Endothelial cell of umbilical vein (primary cell): ENCODE measurements at regions not wholly inside any gene's neighbourhood (a gene's known extent, or its start where the extent isn't known, plus 50 kb on each side); places are given as distances from the start of the nearest gene placed in this dataset.

Source experiments
- EZH2 ChIP-seq: IDR thresholded peaks from 2 replicates; pipeline ENCODE4 v1.6.1; 2012; ENCODE audit warnings: borderline replicate concordance, low read depth, mild to moderate bottlenecking, moderate library complexity, low read length, inconsistent platforms; ENCODE audit not compliant: severe bottlenecking
- POLR2A ChIP-seq: IDR thresholded peaks from 2 replicates; pipeline ENCODE4 v1.6.1; 2012; ENCODE audit warnings: low read depth, mild to moderate bottlenecking, control low read depth, low read length
- POLR2AphosphoS5 ChIP-seq: IDR thresholded peaks from 2 replicates; pipeline ENCODE4 v1.6.1; 2012; ENCODE audit warnings: low read depth, mild to moderate bottlenecking, control low read depth, low read length, moderate library complexity; ENCODE audit not compliant: insufficient read depth
- TF ChIP-seq, protein P1 (sequence below), 2 donors: IDR thresholded peaks; 1 replicate in 1 of 2; 2 replicates in 1 of 2; pipeline ENCODE4 v1.5.1; 2011; ENCODE audit warnings: low read length in 2 of 2, mild to moderate bottlenecking in 2 of 2, moderate library complexity in 2 of 2, control low read depth in 1 of 2, inconsistent platforms in 1 of 2, low read depth in 1 of 2; ENCODE audit not compliant: insufficient read depth in 1 of 2; ENCODE audit errors: extremely low read depth in 1 of 2

DNA sequence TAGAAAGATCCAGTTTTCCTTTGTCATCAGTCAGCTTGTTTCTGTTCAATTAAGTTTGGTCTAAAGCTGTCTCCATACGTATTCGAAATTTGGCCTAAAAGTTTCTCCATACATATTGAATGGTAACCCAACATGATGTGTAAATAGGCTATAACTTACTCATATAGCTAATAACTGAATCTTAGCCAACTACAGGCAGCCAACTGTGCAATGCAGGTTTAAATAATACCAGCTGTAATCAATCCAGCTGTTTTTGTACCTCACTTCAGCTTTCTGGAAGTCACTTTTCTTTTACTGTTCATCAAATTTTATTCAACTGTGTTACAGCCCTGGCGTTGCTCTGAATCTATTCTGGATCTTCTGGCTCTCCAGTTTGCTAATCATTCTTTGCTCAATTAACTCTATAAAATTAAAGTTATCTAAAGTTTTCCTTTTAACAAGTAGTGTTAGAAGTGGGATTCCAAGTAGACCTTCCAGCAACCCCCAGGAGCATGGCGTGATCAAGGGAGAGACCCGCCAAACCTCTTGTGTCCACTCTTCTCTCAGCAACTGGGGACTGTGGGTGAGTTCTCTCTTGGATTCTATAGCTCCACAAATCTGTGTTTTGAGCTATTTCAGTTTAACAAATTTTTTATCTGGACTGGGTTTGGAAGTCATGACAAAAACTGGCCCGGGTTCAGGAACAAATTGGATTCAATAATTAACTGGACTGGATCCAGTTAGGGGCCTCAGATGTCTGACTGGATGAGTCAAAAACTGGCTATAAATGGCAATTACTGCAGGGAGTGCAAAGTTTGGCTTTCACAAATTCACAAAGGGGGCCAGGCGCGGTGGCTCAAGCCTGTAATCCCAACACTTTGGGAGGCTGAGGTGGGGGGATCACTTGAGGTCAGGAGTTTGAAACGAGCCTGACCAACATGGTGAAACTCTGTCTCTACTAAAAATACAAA lies 329.7 kb upstream of the ST6GAL2 start:
- TF ChIP-seq, protein P1, sequence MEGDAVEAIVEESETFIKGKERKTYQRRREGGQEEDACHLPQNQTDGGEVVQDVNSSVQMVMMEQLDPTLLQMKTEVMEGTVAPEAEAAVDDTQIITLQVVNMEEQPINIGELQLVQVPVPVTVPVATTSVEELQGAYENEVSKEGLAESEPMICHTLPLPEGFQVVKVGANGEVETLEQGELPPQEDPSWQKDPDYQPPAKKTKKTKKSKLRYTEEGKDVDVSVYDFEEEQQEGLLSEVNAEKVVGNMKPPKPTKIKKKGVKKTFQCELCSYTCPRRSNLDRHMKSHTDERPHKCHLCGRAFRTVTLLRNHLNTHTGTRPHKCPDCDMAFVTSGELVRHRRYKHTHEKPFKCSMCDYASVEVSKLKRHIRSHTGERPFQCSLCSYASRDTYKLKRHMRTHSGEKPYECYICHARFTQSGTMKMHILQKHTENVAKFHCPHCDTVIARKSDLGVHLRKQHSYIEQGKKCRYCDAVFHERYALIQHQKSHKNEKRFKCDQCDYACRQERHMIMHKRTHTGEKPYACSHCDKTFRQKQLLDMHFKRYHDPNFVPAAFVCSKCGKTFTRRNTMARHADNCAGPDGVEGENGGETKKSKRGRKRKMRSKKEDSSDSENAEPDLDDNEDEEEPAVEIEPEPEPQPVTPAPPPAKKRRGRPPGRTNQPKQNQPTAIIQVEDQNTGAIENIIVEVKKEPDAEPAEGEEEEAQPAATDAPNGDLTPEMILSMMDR (IDR thresholded peaks at IDR 0.05; ENCODE audit: extremely low read depth in 1 of 2, insufficient read depth in 1 of 2, low read depth in 1 of 2, low read length in 2 of 2) = no peak
- TF ChIP-seq POLR2A (no peak), EZH2 (no peak), POLR2AphosphoS5 (no peak)
